ENCODE measurements at regions not wholly inside any gene's neighbourhood (a gene's known extent, or its start where the extent isn't known, plus 50 kb on each side); places are given as distances from the start of the nearest gene placed in this dataset.

GRCh38 chr4:124806403-124806802 lies 93.9 kb upstream of the ANKRD50 start:
- no peak overlapping the region for H3K4me3 Mint-ChIP-seq
- peaks cover 2% of the 10 kb centered on the region for H3K9me3 Mint-ChIP-seq
- no peaks in the 10 kb centered on the region for H3K27me3 Mint-ChIP-seq (ENCODE audit: low read depth)
- H3K4me1 Mint-ChIP-seq, result no peaks in the 10 kb centered on the region
- no peaks in the 10 kb centered on the region for H3K36me3 Mint-ChIP-seq (ENCODE audit: low read depth)
- no peak overlapping the region for H3K27ac Mint-ChIP-seq
- TF ChIP-seq CTCF (IDR thresholded peaks at IDR 0.05; ENCODE audit: unreplicated experiment in 3 of 3), result no peak

GRCh38 chr4:124804584-124804983 lies 92.1 kb upstream of the ANKRD50 start:
- TF ChIP-seq CTCF (IDR thresholded peaks at IDR 0.05; ENCODE audit: unreplicated experiment in 3 of 3), result no peak
- H3K27ac Mint-ChIP-seq, result no peak overlapping the region
- H3K4me3 Mint-ChIP-seq, result no peak overlapping the region
- H3K27me3 Mint-ChIP-seq (ENCODE audit: low read depth), result no peaks in the 10 kb centered on the region
- H3K9me3 Mint-ChIP-seq, result no peaks in the 10 kb centered on the region
- H3K4me1 Mint-ChIP-seq, result no peaks in the 10 kb centered on the region
- H3K36me3 Mint-ChIP-seq (ENCODE audit: low read depth), result no peaks in the 10 kb centered on the region

- Mint-ChIP-seq H3K27me3 (ENCODE audit: low read depth) (no peaks in the 10 kb centered on the region), H3K9me3 (no peaks in the 10 kb centered on the region), H3K36me3 (ENCODE audit: low read depth) (no peaks in the 10 kb centered on the region), H3K27ac (no peak overlapping the region), H3K4me1 (no peaks in the 10 kb centered on the region), H3K4me3 (no peak overlapping the region)
- TF ChIP-seq CTCF (IDR thresholded peaks at IDR 0.05; ENCODE audit: unreplicated experiment in 3 of 3), result no peak
Measured at GRCh38 chr4:124804041-124804440, 91.5 kb upstream of the ANKRD50 start.

- Mint-ChIP-seq H3K9me3 (no peaks in the 10 kb centered on the region), H3K4me3 (no peak overlapping the region), H3K27me3 (ENCODE audit: low read depth) (no peaks in the 10 kb centered on the region), H3K36me3 (ENCODE audit: low read depth) (no peaks in the 10 kb centered on the region), H3K4me1 (no peaks in the 10 kb centered on the region), H3K27ac (no peak overlapping the region)
- TF ChIP-seq CTCF (IDR thresholded peaks at IDR 0.05; ENCODE audit: unreplicated experiment in 3 of 3), result no peak
Measured at GRCh38 chr4:124803641-124804040, 91.1 kb upstream of the ANKRD50 start.

- Mint-ChIP-seq H3K27ac (no peak overlapping the region), H3K27me3 (ENCODE audit: low read depth) (no peaks in the 10 kb centered on the region), H3K36me3 (ENCODE audit: low read depth) (no peaks in the 10 kb centered on the region), H3K9me3 (no peaks in the 10 kb centered on the region), H3K4me1 (no peaks in the 10 kb centered on the region), H3K4me3 (no peak overlapping the region)
- TF ChIP-seq CTCF (IDR thresholded peaks at IDR 0.05; ENCODE audit: unreplicated experiment in 3 of 3), result no peak
Measured at GRCh38 chr4:124803026-124803425, 90.5 kb upstream of the ANKRD50 start.

- H3K4me1 Mint-ChIP-seq, result no peaks in the 10 kb centered on the region
- no peaks in the 10 kb centered on the region for H3K27me3 Mint-ChIP-seq (ENCODE audit: low read depth)
- no peak overlapping the region for H3K27ac Mint-ChIP-seq
- no peak overlapping the region for H3K4me3 Mint-ChIP-seq
- no peak for TF ChIP-seq CTCF (IDR thresholded peaks at IDR 0.05; ENCODE audit: unreplicated experiment in 3 of 3)
- no peaks in the 10 kb centered on the region for H3K36me3 Mint-ChIP-seq (ENCODE audit: low read depth)
- H3K9me3 Mint-ChIP-seq, result peaks cover 7% of the 10 kb centered on the region
Measured at GRCh38 chr4:124797223-124797622, 84.7 kb upstream of the ANKRD50 start.

Measured in nephron (organoid).